Stimulated activated CD8-positive, alpha-beta memory T cell treated with anti-CD3 and anti-CD28 coated beads, Interleukin-12 subunit alpha, Interleukin-12 subunit beta, amount 100 ng/mL, for 1 hour (primary cell): ENCODE measurements at regions not wholly inside any gene's neighbourhood (a gene's known extent, or its start where the extent isn't known, plus 50 kb on each side); places are given as distances from the start of the nearest gene placed in this dataset.
A peak's percentile ranks its signal among the peaks of the same experiment; 100 is the strongest.

Source experiments
- DNase-seq: peaks from one replicate; pipeline ENCODE4 v3.0.0-alpha.2; 2020; ENCODE audit warnings: low read depth

DNA sequence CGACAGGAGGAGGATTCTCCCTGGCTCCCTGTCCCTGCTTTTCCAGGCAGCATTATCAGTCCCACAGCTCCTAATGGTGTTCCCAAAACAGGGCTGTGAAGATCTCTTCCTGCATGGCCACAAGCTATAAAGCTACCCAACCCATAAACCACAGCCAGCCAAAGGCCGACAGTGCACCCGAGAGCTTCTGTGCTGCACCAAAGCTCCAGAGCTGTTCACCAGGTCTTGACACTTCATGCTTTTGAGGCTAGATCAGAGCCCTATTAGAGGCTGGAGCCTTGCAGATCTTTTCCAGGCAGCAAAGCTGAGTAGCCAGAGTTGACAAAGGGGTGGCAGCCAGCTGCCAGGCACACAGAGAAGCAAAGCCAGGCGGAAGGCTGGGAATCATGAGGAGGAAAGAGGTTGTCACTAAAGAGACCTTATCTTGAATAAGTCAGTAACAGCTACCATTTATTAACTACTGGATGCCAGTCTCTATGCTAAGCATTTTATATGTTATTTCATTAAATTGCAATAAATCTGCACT, 180.4 kb downstream of the KATNAL1 start:
- no peak for DNase-seq

DNA sequence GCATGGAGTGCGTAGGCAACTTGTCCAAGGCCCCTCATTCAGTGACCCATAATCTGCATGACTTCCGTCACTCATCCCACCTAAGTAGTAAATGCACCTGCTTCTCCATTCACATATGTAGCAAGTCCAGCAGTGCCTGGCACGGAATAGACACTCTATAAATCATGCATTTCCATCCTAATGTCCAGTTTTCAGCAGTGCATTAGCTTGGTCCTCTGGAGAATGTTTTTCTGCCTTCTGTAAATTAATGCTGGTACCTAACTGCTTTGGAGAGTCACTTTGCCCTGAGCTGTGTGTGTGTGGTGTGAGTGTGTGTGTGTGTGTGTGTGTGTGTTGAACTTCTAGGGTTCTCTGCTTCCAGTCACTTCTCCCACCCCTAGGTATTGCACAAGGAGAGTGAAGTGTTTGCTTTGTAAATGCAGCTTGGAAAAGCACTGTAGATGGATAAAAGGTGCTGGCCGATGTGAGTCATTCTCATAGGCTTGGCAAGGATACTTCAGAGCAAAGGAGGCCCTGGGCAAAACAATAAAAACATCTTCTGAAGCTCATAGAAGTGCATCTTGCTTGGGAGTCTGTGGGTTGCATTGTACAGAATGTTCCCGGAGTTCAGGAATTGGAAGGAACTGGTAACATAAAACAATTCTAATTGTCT, 181.8 kb downstream of the KATNAL1 start:
- no peak for DNase-seq

DNA sequence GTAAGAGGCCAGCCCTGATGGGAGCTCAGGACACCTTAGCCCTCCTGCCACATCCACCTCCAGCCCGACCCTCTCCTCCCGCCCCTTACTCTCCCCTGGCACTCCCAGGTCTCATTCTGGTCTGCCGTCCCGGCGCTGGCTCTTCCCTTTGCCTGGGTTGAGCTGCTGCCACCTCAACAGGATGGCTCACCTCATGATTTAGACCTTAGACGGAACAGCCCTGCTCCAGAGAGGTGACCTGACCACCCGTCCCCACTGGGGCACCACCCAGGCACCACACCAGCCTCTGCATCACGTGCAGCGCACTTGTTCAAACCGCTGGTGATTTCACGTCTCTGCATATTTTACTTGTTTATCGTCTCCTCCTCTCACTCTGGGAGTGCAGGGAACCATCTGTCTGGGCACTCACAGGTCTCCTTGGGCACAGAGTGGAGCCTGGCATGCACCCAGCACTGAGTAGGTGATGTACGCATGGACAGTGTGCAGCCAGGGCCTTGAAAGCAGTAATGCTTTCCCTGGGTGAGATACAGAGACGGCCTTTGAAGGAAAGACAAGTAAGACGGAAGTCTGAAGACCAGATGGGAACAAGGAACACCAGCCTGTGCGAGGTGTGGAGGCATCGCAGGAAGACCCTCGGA, 183.1 kb downstream of the KATNAL1 start:
- no peak for DNase-seq

DNA sequence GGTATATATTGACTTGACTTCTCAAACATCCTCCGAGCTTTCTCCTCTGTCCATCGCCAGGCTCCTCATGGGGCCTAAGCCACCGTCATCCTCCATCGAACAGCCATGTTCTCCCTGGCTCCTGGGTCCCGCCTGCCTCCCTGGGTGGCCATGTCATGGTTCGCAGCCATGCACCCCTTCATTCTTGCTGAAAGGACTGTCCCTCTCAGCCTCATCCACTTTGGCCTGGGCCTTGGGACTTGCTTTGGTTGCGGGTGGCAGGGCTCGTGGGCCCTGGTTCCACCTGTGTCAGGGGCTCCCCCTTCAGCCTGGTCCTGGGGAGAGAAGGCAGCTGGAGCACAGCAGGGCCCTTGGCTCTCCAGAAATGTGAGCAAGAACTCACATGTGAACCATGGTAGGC, 183.8 kb downstream of the KATNAL1 start:
- DNase-seq = no peak

DNA sequence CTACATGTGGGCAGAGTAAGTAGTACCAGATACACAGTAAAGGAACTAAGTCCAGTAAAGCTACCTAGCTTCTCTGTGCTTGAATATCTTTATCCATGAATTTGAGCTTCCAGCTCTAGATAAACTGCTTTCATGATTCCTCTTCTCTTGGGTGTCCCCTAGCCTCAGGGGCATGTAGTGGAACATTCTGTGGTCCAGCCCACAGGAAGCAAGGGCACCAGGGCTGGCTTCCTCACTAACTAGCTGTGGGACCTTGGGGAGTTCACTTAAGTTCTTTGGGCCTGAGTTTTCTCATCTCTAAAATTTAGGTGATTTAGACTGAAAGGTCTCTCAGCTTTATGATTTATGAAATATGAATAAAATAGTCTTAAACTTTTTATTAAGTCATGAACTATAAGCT, 185.7 kb downstream of the KATNAL1 start:
- DNase-seq = no peak

DNA sequence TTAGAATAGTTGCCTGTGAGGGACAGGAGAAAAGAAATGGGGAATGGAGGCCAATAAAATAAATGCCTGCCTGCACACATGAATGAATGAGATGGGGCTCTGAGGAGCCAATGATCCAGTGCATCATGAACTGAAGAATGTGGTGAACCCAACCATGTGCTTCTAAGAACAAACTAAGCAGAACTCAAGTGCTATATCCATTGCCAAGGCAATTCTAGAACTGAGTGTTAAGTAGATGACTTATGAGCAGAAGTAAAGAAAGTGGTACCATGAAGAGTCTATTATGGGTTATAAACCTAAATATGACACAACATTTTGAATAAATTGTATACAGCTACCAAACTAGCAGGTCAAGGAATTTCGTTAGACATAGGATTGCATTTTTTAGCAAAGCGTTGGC, 186.1 kb downstream of the KATNAL1 start:
- no peak for DNase-seq

DNA sequence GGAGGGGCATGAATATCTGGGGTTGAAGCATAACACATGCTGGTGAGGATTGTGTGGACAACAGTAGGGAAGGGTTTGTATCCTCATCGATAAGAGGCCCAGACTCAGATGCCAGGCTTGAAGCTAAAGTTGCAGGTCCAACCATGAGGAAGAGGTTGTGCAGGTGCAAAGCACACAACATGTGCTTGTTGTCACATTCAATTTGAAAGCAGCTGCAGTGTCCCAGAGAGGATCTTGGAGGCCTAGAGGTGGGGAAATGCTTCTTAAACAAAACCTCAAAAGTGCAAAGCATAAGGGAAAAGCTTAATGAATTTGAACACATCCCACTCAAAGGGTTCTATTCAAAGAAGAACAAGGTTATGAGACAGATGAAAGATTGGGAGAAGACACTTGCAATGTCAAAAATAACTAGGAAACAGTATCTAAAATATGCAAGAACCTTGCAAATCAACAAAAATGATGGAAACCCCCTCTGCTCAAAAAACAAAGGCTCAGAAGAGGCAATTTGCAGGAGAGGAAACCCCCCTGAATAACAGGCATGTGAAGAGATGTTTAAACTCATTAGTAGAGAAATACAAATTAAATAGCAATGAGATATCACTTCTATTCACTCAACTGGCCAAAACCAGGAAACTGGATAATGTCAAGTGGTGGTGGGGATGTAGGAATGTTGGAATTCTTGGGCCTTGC, 187.1 kb downstream of the KATNAL1 start:
- DNase-seq = no peak

DNA sequence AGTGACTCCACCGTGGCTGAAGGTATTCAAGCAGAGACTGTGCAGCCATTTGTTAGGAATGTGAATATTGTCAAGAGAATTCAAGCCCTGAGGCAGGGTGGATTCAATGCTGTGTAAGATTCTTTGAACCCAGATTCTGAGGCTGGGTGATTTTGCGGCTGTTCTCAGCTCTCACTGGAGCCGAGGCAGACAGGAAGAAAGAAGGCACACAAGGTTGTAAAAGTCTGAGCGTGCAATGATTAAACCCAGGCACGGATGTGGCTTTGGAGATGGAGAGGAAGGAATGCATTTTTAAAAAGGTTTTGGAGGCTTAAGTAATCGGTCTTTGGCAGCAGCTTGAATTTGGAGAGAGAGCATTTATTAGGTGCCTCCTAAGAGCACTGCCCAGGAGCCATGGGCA, 187.9 kb downstream of the KATNAL1 start:
- no peak for DNase-seq

DNA sequence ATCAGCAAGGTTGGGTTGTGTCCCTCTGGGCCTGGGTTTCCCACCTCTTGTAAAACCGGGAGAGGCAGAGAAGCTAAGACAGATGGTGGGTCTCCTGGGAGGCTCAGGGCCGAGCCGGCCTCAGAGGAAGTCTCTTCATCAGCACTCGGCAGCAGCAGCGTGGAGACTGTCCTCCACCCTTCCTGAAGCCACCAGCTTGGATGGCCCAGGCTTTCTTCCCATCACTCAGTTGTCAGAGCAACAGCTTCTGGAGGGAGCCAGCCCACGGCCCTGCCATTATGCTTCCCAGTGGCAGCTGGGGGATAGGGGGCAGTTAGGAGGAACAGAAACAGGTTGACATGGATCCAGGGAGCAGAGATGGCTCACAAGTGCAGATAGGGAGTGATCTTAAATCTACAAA, 191.0 kb downstream of the KATNAL1 start:
- no peak for DNase-seq

DNA sequence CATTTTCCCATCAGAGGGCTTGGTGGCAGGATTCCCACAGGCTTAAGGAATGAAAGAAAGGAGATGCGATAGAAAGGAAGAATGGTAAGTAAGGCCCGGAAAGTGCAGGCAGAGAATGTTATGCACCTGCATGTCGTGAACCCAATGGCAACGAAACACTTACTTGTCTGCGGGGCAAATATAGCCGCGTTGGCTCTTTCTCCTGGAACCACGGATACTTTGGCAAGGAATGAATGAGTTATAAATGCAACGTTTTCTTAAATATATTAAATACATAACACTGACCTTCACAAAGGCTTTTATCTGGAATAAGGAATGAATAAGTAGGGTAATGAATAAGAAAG, 192.1 kb downstream of the KATNAL1 start:
- DNase-seq = no peak

DNA sequence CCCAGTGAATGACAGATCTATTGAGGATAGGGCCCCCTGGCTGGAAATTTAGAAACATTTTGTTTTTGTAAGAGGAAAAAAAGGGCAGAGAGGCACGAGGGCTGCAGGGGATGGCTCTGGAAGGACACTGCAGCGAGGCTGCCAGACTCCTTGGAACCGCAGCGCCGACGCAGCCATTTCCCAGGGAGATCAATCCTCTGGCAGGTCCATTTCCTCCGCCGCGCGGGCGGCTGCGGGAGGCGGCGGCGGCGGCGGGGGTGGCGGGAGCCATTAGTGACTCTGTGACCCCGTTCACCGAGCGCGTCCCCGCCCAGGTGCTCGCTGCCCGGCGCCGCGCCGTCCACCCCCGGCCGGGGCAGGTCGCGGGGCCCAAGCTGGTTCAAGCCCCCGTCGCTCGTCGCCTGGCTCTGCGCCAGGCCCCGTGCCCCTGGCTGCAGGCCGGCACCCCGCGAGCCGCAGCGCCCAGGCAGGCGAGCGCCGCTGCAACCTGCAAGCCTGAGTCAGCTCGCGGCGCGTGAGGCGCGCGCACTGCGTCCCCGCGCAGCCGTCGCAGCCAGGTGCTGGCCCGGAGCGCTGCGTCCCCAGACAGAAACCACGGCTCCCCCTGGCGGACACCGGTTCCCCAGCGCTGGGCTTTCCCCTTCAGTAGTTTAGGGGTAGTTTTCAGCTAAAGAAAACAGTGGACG, 192.6 kb downstream of the KATNAL1 start:
- DNase-seq = peak; percentile 90

DNA sequence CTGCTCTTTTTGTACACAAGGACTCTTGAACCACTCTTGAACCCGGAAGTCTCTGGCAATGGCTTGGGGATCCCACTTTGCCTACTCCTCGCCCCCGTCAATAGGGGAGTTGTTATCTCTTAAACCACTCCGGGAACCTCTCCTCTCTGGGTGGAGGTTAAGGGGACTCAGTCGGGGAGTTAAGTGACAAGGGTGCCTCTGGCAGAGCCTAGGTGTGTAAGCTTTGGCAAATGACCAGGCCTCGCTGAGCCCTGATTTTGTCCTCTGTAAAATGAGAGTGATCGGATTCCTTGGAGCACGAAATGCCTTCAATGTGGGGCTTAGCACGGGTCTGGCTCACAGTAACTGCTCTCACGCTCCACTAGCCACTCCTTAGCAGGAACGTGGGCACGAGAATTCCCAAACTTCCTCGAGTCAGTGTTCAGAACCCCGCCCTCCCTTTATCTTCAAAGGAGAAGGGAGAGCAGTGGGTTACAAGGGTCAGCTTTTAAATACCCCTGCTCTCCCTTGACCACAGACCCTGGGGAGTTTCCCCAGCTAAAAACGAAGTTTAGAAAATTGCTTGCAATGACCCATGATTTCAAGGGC, 193.3 kb downstream of the KATNAL1 start:
- no peak for DNase-seq

DNA sequence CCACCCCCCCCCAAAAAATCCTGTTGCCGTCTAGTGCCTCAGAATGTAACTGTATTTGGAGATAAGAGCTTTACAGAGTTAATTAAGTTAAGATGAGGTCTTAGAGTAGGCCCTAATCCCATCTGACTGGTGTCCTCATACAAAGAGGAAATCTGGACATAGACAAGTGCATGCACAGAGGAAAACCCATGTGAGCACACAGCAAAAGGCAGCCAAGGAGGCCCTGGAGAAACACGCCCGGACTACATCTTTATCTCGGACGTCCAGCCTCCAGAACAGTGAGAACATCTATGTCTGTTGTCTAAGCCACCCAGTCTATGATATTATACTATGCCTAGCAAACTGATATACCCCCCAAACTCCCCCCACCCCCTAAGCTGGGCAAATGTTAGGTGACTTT, 193.8 kb downstream of the KATNAL1 start:
- DNase-seq = no peak

DNA sequence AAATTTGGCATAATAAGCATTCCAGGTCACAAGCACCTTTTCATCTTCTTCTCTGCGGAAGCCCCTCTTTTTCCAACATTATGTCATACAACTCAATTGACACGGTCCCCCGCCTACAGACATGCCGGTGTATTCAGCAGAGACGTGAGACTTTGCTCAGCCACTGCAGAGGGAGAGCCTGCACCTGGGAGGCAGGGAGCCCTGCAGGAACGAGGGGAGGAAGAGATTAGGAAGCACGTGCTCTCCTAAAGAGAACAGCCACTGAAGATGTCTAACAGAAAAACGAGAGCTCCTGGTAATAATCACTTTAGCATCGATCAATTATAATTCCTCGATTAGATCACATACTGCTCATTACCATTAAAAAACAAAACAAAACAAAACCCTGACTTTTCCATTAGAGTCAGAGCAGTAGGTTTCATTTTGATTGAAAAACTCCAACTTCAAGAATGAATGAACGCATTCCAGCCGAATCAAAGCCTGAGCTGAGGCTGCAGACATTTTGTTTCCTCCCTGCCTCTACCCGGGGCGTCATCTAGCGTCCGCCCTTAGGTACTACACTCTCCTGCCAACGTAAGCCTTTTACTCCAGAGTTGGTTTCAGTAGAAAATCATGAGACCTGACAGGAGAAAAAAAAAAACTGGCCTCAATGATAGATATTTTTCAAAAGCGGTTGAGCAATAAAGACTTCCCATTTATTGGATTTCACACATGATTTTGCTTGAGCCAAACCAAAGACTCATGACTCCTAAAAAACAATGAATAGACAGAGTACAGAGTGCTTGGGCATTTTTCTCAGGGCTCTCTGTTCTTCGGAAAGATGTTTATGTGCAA, 194.5 kb downstream of the KATNAL1 start:
- peak; percentile 63 for DNase-seq

DNA sequence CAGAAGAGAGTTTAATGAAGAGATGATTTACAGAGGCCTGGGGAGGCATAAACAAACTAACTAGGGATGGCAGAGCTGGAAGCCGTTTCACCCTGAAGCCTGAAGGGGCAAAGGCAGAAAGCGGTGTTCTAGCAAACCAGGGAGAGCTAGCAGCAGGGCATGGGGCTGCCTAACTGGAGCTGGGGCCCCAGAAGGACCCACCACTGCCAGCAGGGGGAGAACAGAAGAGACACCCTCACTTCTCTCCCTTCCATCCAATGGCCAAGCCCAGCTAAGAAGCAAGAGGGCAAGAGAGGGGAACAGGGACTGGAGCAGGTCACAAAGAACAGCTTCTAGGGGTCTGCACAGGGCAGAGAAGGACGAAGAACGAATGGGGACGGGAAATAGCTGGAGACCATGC, 195.5 kb downstream of the KATNAL1 start:
- DNase-seq = no peak

DNA sequence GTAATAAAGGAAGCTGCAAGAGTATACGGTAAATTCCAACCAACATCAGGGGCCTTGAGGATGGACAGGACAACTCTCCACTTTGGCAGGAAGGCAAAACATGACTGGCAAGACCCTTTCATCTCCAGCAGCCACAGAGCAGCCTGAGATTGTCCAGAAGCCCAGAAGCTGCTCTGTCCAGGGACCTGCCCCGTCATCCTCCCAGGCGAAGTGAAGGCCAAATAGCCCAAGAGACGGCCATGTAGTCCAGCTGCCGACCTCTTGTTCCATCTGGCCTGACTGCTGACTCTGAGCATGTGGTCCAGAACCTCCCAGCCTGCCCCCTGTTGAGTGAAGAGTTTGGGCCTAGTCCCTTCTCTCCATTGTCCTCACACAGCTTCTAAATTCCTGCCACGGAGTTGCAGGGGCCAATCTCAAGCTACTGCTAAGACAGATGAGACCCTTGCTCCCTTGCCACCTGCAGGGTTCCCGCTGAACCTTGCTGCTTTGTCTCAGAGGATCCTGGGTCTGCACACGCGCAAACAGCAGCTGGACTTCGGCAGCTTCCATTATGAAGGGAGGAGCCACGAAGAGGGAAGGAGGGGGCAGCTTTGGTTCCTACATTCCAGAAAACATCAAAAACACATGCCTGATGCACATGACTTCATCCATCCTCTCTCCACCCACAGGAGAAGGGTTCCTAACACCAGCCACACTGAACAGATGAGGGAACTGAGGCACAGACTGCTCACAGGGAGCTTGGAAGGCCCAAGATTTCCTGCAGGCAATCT, 196.9 kb downstream of the KATNAL1 start:
- no peak for DNase-seq

DNA sequence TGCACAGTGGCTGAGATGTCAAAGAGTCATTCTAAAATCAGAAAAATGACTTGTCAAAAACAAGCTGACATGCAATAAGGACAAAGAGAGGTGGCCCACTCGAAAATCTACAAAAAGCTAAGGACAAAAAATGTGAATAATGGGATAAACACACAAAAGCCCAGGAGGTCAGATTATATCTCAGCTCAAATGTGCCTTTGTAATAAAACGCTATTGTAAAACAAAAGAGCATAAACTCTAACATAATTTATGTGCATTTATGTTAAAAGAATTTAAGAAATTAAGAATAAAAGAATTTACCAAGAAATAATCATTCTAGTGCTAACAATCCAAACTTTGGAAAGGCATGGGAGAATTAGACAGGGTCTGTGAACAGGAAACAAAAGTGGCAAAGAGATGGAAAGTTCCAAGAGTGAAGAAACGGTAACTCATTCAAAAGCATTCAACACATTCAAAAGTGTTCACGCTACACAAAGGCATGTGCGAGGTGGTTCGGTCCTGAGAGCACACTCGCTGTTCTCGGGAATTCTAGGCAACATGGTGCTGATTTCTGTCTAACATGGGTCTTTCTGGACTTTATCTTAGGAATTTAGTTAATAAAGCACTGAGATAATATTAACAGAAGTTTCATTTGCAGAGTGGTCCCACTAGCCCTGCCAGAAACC, 197.7 kb downstream of the KATNAL1 start:
- no peak for DNase-seq

DNA sequence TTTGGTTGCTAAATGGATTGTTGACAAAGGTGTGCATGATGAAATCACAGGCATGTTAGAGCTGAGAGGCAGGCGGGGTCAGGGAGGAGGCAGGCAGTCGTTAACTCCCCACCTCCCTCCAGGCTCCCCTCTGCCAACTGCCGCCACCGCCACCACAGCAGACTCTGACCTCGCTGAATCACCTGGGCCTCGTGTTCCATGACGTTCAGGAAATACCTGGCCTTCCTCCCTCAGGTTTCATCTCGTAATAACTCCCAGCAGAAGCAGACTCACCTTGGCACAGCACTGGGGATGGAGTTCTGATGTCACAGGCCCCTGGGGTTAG, 198.5 kb downstream of the KATNAL1 start:
- no peak for DNase-seq

DNA sequence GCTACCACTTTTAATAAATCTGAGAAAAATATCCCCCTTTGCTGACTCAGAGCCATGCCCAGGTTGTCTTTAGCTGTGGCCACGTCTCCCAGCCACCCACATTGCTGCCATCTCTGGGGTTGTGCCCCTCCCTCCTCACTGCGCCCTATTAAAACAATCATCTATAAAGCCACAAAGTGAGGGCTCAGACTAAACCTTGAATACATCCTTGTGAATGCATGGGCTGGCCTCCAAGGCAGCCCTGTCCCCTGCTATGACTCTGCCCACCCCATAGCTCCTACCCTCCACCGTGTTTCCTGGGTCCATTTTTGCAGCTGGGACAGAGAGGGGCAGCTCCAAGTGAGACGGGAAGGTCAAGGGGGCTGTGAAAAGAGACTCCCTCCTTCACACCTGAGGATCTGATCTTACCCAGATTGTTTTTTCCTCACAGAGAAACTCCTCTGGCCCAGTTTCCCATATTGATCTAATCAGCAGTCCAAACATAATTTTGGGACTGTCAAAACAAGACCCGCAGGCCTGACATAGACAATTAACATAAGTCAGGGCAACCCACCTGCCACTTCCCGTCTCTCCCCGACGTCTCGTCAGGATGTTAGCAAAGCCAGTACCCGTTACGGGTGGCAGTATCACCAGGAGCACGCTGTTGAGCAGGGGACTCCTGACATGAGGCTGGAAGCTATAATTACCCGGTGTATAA, 199.0 kb downstream of the KATNAL1 start:
- no peak for DNase-seq
